Gastroesophageal sphincter (tissue), 4 donors: ENCODE measurements at regions not wholly inside any gene's neighbourhood (a gene's known extent, or its start where the extent isn't known, plus 50 kb on each side); places are given as distances from the start of the nearest gene placed in this dataset.

Experiments
- ATAC-seq: fragments of 150-250 bp; one replicate; pipeline ENCODE4 v1.9.1; 2016; ENCODE audit warnings: mild to moderate bottlenecking, moderate library complexity
- H3K27ac ChIP-seq, 4 donors: fragments of 200-600 bp; sonication (generic) in 3 of 4; 1 replicate in 3 of 4; 2 replicates in 1 of 4; pipeline ENCODE4 v1.5.1; 2016 to 2019
- H3K27me3 ChIP-seq: fragments of 200-600 bp; sonication (generic); one replicate; pipeline ENCODE4 v1.5.1; 2019
- H3K36me3 ChIP-seq, 2 donors: fragments of 200-600 bp; sonication (generic); one replicate each; pipeline ENCODE4 v1.5.1; 2019; ENCODE audit warnings: control low read depth in 1 of 2
- H3K4me1 ChIP-seq, 3 donors: fragments of 200-600 bp; sonication (generic); 1 replicate in 2 of 3; 2 replicates in 1 of 3; pipeline ENCODE4 v1.5.1; 2016 to 2019; ENCODE audit warnings: control low read depth in 2 of 3
- H3K4me3 ChIP-seq, 2 donors: fragments of 200-600 bp; sonication (generic); one replicate each; pipeline ENCODE4 v1.5.1; 2019; ENCODE audit warnings: mild to moderate bottlenecking in 1 of 2, moderate library complexity in 1 of 2
- H3K9me3 ChIP-seq, 3 donors: fragments of 200-600 bp; sonication (generic); one replicate each; pipeline ENCODE4 v1.5.1; 2017 to 2019; ENCODE audit warnings: control low read depth in 2 of 3
- EP300 ChIP-seq: sonication (generic); formaldehyde crosslinking; IDR thresholded peaks from one replicate; pipeline ENCODE4 v1.6.1; 2017; ENCODE audit warnings: antibody characterized with exemption, mild to moderate bottlenecking
- POLR2A ChIP-seq, 2 donors: fragments of 450-650 bp; IDR thresholded peaks; one replicate each; pipeline ENCODE4 v1.6.1; 2017; ENCODE audit warnings: antibody characterized with exemption in 2 of 2, mild to moderate bottlenecking in 2 of 2, moderate library complexity in 1 of 2
- POLR2AphosphoS5 ChIP-seq: sonication (generic); formaldehyde crosslinking; IDR thresholded peaks from one replicate; pipeline ENCODE4 v1.6.1; 2017; ENCODE audit warnings: antibody characterized with exemption
- WGBS, 2 donors: methylation state at CpG; one replicate each; pipeline ENCODE4 v1.1.5; 2018; ENCODE audit warnings: low coverage in 1 of 2; 5-methylcytosine and 5-hydroxymethylcytosine counted together
- TF ChIP-seq, protein P1 (sequence below), 4 experiments: fragments of 200-600 bp in 2 of 4; fragments of 450-650 bp in 2 of 4; sonication (generic) in 1 of 4; IDR thresholded peaks; one replicate each; pipeline ENCODE4 v1.5.1; 2017 to 2019; ENCODE audit warnings: antibody characterized with exemption in 4 of 4, mild to moderate bottlenecking in 2 of 4, moderate library complexity in 2 of 4

DNA sequence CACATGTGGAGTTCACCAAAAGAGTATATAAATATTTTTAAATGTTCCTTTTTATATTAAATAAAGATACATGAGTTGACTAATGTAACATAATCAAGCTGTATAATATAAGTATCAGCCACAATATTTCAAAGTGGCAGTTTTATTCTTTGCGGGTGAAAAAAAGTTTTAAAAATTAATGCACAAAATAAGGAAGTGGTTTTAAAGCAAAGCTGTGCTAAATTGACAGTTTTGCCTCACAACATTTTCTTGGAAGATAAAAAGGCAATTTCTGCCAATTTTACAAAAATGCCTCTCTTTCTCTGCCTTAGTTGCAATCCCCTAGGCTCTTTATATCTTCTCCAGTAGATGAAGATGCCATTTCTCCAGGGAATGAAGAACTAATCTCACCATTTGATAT, 719.1 kb downstream of the C12orf50 start:
- no peaks in the 10 kb centered on the region for H3K9me3 ChIP-seq
- WGBS, 2 donors = 64 to 70% methylated on average over 1 of the region's 1 CpG
- H3K27ac ChIP-seq = no peak overlapping the region
- no peaks in the 10 kb centered on the region for H3K4me1 ChIP-seq
- H3K4me3 ChIP-seq = no peak overlapping the region
- H3K36me3 ChIP-seq = no peaks in the 10 kb centered on the region
- TF ChIP-seq, protein P1, sequence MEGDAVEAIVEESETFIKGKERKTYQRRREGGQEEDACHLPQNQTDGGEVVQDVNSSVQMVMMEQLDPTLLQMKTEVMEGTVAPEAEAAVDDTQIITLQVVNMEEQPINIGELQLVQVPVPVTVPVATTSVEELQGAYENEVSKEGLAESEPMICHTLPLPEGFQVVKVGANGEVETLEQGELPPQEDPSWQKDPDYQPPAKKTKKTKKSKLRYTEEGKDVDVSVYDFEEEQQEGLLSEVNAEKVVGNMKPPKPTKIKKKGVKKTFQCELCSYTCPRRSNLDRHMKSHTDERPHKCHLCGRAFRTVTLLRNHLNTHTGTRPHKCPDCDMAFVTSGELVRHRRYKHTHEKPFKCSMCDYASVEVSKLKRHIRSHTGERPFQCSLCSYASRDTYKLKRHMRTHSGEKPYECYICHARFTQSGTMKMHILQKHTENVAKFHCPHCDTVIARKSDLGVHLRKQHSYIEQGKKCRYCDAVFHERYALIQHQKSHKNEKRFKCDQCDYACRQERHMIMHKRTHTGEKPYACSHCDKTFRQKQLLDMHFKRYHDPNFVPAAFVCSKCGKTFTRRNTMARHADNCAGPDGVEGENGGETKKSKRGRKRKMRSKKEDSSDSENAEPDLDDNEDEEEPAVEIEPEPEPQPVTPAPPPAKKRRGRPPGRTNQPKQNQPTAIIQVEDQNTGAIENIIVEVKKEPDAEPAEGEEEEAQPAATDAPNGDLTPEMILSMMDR (IDR thresholded peaks at IDR 0.05) = no peak
- no peak for TF ChIP-seq EP300
- TF ChIP-seq POLR2AphosphoS5 = no peak
- TF ChIP-seq POLR2A (IDR thresholded peaks at IDR 0.05) = no peak
- no peak for ATAC-seq
- H3K27me3 ChIP-seq = no peaks in the 10 kb centered on the region

DNA sequence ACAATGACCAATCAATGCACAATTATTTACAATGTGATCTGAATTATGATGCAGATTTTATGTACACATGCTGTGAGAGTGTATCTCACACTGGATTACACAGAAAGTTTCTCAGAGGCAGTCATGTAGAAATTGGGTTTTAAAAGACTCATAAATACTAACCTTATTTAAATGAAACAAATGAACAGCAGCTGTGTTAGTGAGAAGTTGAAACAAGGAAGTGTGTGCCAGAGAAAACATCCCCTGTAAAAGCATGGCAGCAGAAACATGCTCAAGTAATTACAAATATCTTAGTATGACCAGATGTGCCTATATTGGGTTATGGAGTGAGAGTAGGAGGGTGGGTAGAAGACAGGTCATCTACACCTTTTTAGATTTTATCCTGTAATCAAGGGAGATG, 723.7 kb downstream of the C12orf50 start:
- no peak for ATAC-seq
- no peaks in the 10 kb centered on the region for H3K36me3 ChIP-seq
- no peak overlapping the region for H3K4me3 ChIP-seq
- H3K27ac ChIP-seq = no peak overlapping the region
- TF ChIP-seq EP300 = no peak
- no peak for TF ChIP-seq POLR2A (IDR thresholded peaks at IDR 0.05)
- TF ChIP-seq POLR2AphosphoS5 = no peak
- TF ChIP-seq, protein P1 (IDR thresholded peaks at IDR 0.05) = no peak
- H3K9me3 ChIP-seq = no peaks in the 10 kb centered on the region
- H3K4me1 ChIP-seq = no peaks in the 10 kb centered on the region
- no peaks in the 10 kb centered on the region for H3K27me3 ChIP-seq

DNA sequence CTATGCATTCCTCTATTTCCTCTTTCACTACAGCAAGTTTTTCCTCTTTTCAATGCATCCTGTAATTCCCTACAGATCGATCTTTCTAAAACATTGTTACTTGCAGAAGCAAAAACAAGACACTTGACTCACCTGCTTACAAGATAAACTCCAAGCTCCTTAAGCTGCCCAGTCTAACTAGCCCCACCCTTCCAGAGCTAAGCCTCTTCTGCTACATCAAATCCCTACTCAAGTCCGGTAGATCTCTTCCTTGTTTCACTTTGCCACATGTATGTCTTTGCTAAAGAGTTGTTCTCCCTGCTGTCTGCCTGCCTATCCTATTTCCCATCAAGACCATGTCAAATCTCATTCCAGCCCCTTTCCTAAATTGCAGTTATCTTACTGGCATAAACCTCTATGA, 724.8 kb downstream of the C12orf50 start:
- H3K4me1 ChIP-seq = no peaks in the 10 kb centered on the region
- H3K27ac ChIP-seq = no peak overlapping the region
- H3K36me3 ChIP-seq = no peaks in the 10 kb centered on the region
- no peak overlapping the region for H3K4me3 ChIP-seq
- no peak for ATAC-seq
- peaks cover 3% of the 10 kb centered on the region for H3K27me3 ChIP-seq
- TF ChIP-seq EP300 (no peak), POLR2AphosphoS5 (no peak), POLR2A (IDR thresholded peaks at IDR 0.05) (no peak)
- TF ChIP-seq, protein P1 (IDR thresholded peaks at IDR 0.05) = no peak
- WGBS, 2 donors = 87 to 92% methylated on average over 2 of the region's 2 CpGs
- no peaks in the 10 kb centered on the region for H3K9me3 ChIP-seq

DNA sequence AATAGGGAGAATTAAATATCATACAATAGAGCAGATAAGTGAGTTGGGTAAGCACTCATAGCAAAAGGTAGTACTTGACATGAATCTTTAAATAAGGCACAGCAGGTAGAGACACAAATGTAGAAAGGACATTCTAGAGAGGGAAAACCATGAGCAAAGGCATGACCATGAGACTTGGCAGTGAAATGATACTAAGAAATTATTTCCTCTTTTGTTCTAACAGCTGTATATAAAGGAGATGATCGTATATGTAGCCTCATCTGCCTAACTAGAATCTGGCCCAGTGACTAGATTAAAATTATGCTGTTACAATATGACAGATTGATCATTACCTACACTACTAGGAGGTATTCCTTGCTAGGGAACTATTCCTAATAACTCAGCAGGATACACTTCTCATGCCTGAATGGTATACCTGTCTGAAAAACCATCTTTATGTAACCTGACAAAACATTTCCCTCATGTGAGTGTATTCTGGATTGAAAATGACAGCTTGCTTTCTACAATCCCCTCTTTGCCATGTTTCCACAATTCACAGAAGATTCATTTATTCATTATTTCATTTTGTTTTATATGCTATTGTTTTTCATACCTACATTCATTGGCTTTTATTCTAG, 725.7 kb downstream of the C12orf50 start:
- 50 to 80% methylated on average over 1 of the region's 1 CpG for WGBS, 2 donors

More for the DNA sequence above, 725.7 kb downstream of the C12orf50 start:
- ATAC-seq = no peak
- H3K9me3 ChIP-seq = no peaks in the 10 kb centered on the region
- H3K36me3 ChIP-seq = no peaks in the 10 kb centered on the region
- TF ChIP-seq, protein P1 (IDR thresholded peaks at IDR 0.05) = no peak
- TF ChIP-seq EP300 (no peak), POLR2AphosphoS5 (no peak), POLR2A (IDR thresholded peaks at IDR 0.05) (no peak)
- no peak overlapping the region for H3K4me3 ChIP-seq
- H3K27me3 ChIP-seq = peaks cover 3% of the 10 kb centered on the region
- H3K27ac ChIP-seq = no peak overlapping the region
- H3K4me1 ChIP-seq = no peaks in the 10 kb centered on the region
